ENCODE measurements at regions not wholly inside any gene's neighbourhood (a gene's known extent, or its start where the extent isn't known, plus 50 kb on each side); places are given as distances from the start of the nearest gene placed in this dataset.

DNA sequence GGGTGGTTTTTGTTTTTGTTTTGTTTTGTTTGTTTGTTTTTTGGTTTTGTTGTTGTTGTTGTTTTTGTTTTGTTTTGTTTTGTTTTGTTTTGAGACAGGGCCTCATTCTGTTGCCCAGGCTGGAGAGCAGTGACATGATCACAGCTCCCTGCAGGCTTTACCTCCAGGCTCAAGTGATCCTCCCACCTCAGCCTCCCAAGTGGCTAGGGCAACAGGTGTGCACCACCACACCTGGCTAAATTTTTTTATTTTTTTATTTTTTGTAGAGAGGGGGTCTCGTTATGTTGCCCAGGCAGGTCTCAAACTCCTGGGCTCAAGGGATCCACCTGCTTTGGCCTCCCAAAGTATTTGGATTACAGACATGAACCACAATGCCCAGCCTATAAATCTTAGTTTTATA lies 115.9 kb upstream of the NFE2L3 start:
- DNase-seq (ENCODE audit: low read depth in 2 of 2) = no peak

DNA sequence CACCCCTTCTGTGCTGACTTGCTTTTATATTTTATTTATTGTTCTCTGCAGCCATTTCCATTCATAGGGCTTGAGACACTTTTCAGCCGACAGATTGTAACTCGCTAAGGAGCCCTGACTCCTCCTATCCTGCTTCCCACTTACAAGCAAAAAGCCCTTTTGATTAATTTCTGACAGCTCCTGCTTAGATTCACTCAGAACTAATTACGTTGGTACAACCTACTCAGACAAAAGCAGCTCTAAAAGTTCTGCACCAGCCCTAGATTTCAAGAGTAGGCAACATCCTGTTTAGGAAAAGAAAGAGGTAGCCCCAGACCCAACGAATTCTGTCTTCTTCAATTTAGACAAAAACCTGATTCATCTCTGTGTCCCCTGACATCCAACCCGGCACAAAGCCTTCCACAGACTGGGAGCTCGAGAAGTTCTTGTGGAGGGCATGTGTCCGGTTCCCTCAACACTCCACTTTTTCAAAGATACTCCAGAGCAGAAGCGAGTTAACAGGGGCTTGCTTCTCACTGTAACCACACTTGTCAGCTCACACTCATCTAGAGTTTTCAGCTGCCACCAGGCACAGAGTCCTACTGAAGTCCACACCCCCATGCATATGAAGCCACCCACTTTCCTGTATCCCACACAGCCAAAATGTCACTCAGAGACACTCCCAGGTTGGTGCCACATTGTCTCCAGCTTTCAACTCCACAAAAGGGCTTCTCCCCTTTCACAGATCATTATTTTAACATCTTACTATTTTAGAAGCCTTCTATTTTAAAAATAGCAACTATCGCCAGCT lies 113.6 kb upstream of the NFE2L3 start:
- no peak for DNase-seq (ENCODE audit: low read depth in 2 of 2)

DNA sequence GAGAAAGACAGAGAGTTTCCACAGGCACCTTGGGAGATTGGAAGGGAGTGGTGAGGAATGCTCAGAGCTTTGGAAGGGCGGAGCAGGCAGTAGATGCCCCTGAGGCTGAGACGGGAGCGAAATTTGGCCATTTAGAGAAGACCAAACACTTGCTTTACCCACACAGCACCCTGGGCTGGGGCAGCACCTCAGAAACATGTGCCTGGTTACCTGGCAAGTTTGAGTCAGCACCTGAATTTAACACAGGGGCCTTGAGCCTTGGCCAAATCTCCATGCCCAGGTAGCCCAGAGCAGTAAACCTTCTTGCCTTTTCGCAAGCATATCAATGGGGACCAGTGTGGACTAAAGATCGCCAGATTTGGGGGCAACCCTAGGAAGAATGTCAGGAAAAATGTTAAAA lies 111.9 kb upstream of the NFE2L3 start:
- no peak for DNase-seq (ENCODE audit: low read depth in 2 of 2)

DNA sequence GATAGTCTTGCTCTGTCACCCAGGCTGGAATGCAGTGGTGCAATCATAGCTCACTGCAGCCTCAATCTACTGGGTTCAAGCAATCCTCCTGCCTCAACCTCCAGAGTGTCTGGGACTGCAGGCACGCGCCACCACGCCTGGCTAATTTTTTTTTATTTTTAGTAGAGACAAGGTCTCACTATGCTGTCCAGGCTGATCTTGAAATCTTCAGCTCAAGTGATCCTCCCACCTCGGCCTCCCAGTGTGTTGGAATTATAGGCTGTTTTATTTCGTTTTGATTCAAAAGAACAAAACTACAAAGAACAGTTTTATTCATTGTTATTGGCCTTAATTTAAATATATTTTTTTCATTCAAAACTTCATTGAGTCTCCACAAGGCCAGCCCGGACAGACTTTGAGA lies 109.8 kb upstream of the NFE2L3 start:
- DNase-seq (ENCODE audit: low read depth in 2 of 2) = no peak

DNA sequence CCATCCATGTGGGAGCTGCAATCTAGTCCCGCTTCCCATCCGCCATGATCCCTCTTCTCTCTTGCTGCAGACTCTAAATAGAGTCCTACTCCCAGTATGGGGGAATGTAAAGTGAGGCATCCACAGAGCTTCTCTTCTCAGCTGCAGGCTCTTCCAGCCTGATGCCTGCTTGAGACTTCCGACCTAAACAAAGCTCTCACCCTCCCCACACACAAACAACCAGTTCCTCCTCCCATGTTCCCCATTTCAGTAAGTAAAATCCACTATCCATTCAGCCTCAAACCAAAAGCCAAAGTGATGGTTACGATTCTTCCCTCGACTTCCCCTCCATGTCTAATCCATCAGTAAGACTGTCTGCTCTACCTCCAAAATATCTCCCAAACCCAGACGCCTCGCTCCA lies 108.2 kb upstream of the NFE2L3 start:
- DNase-seq (ENCODE audit: low read depth in 2 of 2) = no peak

DNA sequence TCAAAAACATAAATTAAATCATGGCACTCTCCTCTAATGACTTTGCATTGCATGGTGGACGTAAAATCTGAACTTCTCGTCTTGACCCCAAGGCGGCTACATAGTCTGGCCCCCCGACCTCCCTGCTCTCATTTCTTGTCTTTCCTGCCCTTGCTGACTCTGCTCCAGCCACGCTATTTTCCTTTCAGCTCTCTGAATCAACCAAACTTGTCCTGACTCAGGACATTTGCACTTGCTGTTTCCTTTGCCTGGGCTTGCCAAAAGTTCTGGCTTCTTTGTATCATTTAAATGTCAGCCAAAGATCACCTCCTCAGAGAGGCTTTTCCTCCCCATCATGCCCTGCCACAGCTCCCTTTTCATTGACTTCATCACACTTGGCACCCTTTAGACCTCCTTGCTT lies 107.7 kb upstream of the NFE2L3 start:
- no peak for DNase-seq (ENCODE audit: low read depth in 2 of 2)

DNA sequence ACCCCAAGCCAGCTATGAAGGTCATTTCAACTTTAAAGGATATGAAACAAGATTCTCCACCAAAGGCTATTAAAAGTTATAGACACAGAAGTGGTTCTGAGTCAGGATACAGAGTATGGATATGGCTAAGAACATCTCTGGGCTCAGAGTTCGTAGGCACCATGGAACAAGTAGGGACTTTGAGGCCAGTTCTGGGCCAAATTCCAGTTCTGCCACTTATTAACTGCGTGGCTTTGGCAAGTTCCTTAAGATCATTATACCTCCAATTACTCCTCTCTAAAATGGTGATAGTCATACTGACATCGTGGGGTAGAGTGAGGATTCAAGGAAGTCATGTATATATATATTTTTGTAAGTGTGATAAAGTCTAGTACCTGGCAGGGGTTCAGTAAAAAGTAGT lies 105.8 kb upstream of the NFE2L3 start:
- DNase-seq (ENCODE audit: low read depth in 2 of 2) = no peak

DNA sequence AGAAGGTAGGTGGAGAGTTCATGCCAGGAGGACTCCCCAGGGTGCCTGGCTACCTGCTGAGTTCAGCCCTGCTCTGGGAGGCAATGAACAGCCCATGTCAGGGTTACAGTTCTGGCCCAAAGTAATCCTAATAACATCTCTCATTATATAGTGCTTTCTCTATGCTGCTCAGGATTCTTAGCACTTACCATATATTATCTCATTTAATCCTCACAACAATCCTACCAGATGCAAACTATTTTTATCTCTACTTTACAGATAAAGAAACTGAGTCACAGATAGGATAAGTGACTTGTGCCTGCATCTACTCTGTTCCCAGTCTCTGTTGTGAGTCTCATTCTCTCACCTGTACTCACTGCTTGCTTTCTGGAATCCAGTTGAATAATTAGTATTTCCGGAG lies 105.1 kb upstream of the NFE2L3 start:
- no peak for DNase-seq (ENCODE audit: low read depth in 2 of 2)

DNA sequence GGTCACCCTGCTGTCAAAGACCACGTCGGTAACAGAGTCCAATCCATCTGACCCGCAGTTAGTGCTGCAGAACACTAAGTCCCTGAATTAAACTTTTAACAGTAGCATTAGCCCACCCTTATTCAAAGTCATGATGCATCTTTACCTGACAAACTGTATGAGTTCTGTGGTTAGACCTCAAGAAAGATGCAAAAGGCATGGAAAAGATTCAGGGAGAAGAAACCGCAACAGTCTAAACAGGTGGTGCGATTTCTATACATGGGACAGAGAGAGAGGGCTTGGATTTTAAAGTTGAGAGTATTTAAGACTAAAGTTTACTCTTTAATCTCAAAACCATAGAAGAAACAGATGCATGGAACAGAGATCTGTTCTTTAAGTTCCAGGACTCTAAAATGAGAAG lies 103.3 kb upstream of the NFE2L3 start:
- DNase-seq (ENCODE audit: low read depth in 2 of 2) = no peak

DNA sequence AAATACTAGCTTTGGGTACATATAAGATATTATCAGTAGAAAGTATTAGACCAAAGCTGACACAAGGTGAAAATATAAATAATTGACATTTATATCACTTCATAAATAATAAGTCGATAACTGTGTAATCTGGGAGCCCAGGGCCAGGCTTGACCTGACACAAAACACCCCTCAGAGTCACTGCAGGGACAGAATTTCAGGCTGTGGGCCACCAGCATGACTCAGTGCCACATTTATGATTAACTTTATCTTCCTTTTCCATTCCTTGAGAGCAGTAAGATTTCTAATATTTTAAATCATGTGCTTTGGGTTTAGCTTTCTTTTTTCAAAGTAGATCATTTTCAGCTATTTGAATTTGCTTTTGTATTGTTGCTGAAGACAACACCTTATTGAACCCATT lies 102.9 kb upstream of the NFE2L3 start:
- no peak for DNase-seq (ENCODE audit: low read depth in 2 of 2)

DNA sequence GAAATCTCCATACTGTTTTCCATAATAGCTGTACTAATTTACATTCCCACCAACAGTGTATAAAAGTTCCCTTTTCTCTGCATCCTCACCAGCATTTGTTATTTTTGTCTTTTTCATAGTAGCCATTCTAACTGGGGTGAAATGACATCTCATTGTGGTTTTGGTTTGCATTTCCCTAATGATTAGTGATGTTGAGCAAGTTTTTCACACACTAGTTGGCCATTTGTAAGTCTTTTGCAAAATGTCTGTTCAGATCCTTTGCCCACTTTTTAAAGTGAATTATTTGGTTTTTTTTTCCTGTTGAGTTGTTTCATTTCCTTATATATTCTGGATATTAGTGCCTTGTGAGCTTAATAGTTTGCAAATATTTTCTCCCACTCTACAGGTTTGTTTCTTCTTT lies 101.0 kb upstream of the NFE2L3 start:
- DNase-seq (ENCODE audit: low read depth in 2 of 2) = no peak

DNA sequence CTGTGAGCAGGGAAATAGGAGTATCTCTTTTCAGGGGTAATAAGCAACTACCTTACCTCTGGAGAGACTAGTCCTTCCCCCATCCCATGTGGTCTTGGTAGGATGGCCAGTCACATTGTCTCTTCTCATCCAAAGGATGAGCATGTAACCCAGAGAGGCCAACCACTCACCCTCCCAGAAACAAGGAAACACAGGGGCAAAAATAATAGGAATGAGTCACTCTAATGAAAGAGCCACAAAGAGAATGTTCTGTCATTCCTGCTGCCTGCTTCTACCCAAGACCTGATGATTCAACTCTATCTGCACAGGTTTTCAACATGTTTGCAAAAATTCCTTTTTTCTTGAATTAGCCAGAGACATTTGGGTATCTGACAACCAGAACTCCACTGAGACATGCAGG lies 99.3 kb upstream of the NFE2L3 start:
- DNase-seq (ENCODE audit: low read depth in 2 of 2) = no peak

DNA sequence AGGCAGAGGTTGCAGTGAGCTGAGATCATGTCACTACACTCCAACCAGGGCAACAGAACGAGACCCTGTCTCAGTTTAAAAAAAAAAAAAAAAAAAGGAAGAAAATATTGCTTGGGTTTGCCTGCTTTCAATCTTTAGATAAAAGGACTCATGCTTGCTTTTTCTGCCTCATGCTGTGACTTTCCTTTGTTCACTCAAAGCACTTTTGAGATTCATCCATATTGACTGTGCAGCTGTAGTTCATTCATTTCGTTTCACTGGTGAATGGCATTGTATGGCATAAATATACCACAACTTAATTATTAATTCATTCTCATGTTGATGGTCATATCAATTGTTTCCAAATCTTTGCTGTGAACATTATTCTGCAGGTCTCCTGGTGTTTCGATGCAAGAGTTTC lies 97.6 kb upstream of the NFE2L3 start:
- DNase-seq (ENCODE audit: low read depth in 2 of 2) = no peak

DNA sequence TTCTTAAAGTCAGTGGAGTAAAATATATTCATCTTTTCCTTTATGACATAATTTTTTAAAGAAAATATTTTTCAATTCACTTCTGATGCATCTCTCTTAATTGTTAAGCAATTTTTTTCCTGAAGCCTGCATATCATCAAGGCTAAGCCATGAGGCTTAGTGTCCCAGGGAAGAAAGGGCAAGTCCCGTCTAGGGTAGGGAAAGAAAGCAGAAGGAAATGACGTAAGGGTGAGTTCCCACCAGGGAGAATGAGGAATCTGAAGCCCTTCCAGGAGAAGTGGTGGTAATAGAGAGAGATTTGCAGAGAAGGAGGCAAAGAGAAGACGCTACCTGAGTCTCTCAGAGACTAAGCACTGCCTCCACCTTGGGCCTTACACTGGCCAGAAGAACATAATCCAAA lies 96.8 kb upstream of the NFE2L3 start:
- DNase-seq (ENCODE audit: low read depth in 2 of 2) = no peak

DNA sequence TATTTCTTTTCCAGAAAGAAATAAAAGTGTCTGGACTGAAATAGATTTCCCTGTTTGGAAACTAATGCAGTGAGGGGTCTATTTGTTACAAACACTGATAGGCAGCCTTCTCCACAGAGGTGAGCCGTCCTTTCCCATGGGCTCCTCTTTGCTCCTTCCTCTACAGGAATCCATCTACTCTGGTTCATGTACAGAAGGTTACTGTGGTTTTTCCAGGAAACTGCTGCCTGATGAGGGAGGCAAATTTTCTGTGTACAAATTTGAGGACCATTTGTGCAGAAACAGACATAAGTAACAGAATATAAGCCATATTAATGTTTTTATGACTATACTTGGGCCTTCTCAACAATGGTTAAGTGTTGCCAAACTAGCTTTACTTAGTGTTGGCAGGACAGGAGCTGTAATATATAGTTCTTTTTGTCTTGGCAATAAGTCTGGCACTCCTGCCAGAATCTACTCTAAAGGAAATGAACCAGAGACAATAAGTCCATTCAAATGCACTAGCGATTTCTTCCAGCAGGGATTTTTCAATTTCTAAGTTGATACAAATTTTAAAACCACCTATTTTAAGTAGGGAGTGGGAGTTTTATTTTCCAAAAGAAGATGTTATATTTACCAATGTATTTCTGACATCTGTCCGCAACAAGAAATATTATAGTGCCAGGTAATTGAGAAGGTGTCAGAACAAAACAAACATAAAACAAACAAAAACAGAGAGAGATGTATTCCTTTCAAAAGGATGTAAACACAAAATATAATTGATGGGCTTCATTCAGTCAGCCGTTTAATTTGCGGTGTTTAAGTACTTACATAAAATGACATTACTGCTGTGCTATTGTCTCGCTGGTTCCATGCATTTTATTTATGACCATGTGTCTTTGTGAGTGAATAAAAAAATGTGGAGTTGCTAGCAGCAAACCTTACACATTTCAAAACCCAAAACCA lies 91.0 kb upstream of the NFE2L3 start:
- no peak for DNase-seq (ENCODE audit: low read depth in 2 of 2)

DNA sequence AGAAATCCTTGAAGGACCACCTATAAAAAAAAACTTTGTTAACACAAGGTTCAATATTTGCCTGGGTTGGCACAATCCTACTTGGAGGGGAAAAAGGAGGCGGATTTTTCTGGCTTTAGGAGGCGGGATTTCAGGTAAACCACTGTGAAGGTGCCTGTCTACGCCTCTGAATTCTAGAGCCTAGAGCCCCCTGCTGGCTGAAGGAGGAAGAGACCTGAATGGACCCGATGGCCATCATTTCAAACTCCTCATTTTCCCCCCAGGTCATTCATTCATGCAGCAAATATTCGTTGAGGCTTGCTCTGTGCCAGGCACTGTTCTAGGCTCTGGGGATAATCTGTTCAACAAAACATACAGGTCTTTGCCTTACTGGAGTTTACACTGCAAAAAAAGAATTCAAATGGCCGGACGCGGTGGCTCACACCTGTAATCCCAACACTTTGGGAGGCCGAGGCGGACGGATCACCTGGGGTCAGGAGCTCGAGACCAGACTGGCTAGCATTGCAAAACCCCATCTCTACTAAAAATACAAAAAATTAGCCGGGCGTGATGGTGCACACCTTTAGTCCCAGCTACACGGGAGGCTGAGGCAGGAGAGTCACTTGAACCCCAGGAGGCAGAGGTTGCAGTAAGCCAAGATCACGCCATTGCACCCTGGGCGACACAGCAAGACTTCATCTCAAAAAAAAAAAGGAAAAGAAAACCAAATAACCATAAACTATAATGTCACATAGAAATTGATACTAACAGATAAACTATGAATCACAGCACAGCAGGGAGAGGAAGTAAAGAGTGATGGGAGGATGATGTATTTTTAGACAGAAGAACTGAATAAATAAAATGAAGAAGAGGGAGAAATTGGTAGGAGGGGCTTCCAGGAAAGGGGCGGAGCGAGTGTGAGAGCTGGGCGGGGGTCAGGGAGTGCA lies 90.1 kb upstream of the NFE2L3 start:
- peak; percentile 29 to 40 for DNase-seq (ENCODE audit: low read depth in 2 of 2)

DNA sequence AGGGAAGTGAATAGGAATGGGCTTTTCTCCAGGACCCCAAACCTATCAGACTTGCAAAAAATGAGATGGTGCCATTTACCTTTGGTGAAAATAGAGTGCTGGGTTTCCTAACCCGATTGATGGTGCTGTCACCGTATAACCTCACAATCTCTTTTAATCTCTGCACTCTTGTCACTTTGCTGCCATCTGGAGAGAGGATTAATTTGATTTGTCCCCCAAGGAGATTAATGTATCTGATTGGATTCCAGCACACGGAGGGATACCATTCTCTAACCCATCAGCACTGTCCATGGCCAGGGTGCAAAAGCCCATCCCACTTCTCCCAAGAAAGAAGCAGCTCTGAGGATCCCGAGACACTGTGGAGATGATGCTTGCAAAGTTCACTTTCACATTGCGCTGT lies 86.3 kb upstream of the NFE2L3 start:
- DNase-seq (ENCODE audit: low read depth in 2 of 2) = no peak

DNA sequence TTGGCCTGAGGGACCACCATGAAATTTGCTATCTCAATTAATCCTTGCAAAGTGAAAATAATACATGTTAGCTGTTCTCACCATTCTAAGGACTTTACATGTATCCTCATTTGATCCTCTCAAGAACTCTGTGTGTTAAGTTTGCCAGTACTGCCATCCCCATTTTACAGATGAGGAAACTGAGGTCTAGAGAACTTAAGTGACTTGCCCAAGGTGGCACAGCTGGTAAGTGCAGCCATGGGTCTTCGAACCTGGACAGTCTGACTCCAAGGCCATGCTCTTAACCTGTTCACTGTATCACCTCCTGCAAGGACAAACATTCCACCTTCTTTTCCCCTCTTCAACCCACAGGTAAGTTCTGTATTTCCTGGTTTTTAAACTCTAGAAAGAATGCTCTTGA lies 85.3 kb upstream of the NFE2L3 start:
- no peak for DNase-seq (ENCODE audit: low read depth in 2 of 2)

DNA sequence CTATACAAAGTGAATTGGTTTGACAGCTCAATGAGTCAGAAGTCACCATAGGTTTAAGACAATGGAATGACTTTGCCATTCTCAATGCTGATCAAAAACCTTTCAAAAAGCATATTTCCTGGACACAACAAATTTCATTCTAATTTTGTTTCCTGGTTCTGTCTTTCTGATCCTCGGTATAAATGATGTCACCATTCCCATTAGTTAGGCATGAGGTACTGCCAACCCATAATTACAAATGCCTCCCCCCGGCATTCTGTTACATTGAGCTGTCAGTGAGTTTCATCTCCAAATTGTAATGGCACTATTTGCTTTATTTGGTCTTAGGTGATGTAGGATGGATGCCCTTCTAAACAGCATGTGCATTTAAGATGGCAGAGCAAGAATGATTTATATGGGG lies 81.7 kb upstream of the NFE2L3 start:
- DNase-seq (ENCODE audit: low read depth in 2 of 2) = no peak

DNA sequence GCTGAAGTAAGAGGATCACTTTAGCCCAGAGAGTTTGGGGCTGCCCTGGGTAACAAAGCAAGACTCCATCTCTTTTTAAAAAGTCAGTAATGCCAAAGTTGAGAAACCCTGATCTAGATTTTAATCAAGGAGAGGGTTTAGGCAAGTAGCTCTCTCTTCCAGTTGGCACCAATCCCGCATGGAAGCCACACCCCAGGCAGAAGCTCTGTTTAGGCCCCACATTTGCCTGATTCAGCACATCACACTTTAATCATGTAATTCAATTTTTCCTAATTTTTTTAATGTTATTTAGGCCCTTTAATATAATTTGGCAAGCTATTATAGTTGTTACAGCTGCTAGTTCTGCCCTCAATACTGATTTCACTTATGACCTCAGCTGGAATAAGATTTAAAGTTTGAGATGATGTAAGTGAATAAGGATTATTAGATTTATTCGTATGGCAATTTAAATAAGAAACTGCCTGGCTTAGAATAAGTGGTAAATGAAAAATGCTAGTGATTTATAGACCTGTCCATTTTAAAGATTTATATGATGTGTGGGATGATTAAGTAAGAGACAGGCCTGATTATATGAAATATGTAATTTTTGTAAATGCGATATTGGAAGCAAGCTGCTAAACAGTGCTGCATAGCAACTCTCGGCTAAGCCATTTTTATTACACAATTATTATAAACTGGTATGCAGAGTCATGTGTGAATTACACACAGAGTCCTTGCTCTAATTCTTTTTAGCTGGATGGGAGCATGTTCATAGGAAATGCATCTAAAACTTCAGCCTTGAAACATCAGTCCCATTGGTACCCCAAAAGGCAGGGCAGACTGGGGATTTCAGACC lies 80.2 kb upstream of the NFE2L3 start:
- DNase-seq (ENCODE audit: low read depth in 2 of 2) = no peak

DNA sequence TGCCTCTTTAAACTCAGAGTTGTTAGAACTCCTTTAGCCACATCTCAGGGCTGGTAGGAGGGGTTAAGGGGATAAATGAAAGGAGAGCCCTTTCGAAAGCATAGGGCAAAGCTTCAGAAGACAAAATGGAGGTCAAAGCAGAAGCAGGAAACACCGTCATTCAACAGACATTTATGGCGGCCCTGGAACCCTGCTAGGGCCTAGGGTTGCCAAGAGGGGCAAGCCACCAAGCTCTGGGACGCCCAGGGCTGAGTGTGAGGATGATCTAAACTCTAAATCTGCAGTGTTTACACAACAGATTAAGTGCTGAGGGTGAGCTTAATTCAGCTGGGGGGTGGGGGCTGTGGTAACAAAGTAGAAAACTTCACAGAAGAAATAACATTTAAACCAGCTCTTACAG lies 79.0 kb upstream of the NFE2L3 start:
- DNase-seq (ENCODE audit: low read depth in 2 of 2) = no peak

Data from activated CD8-positive, alpha-beta memory T cell treated with anti-CD3 and anti-CD28 coated beads for 4 hours (primary cell).